ENCODE measurements at regions not wholly inside any gene's neighbourhood (a gene's known extent, or its start where the extent isn't known, plus 50 kb on each side); places are given as distances from the start of the nearest gene placed in this dataset.

- TF ChIP-seq MAX (IDR thresholded peaks at IDR 0.05) (no peak), EZH2phosphoT487 (IDR thresholded peaks at IDR 0.05; ENCODE audit: borderline replicate concordance) (no peak), ZNF274 (IDR thresholded peaks at IDR 0.05; ENCODE audit: low read depth, low read length) (no peak), EGR1 (IDR thresholded peaks at IDR 0.05; ENCODE audit: low read depth) (no peak), JUND (IDR thresholded peaks at IDR 0.05) (no peak), ZFX (IDR thresholded peaks at IDR 0.05) (no peak), RAD21 (IDR thresholded peaks at IDR 0.05; ENCODE audit: low read depth) (no peak), POLR2A (IDR thresholded peaks at IDR 0.05; ENCODE audit: borderline replicate concordance, extremely low read depth, insufficient read depth, insufficient read length) (no peak), REST (IDR thresholded peaks at IDR 0.05; ENCODE audit: low read depth) (no peak), SRF (IDR thresholded peaks at IDR 0.05; ENCODE audit: low read depth) (no peak), CBX3 (IDR thresholded peaks at IDR 0.05; ENCODE audit: low read depth) (no peak)
Measured at GRCh38 chr9:2933165-2934095, 89.5 kb upstream of the PUM3 start (continued).

GRCh38 chr9:2928411-2928810 lies 84.5 kb upstream of the PUM3 start:
- Histone ChIP-seq H2AFZ (ENCODE audit: low read depth, low read length, poor library complexity, severe bottlenecking) (no peak overlapping the region), H3K9me3 (ENCODE audit: control insufficient read depth in 1 of 2, insufficient read depth in 1 of 2, low read depth in 1 of 2, low read length in 2 of 2) (no peaks in the 10 kb centered on the region), H4K20me1 (ENCODE audit: insufficient read depth) (no peaks in the 10 kb centered on the region), H3K9ac (ENCODE audit: low read length) (no peak overlapping the region), H3K4me2 (ENCODE audit: low read length) (no peak overlapping the region), H3K4me1 (ENCODE audit: control insufficient read depth in 1 of 2, insufficient read depth in 2 of 2, low read length in 2 of 2) (no peaks in the 10 kb centered on the region), H3K36me3 (ENCODE audit: control insufficient read depth in 1 of 2, insufficient read depth in 2 of 2, low read length in 2 of 2) (no peaks in the 10 kb centered on the region), H3K27ac (ENCODE audit: low read depth, low read length) (no peak overlapping the region), H3K9me2 (ENCODE audit: insufficient read depth) (no peaks in the 10 kb centered on the region), H3K79me2 (ENCODE audit: insufficient read depth, low read length) (no peaks in the 10 kb centered on the region), H3K27me3 (ENCODE audit: insufficient read depth, low read length) (peaks cover 39% of the 10 kb centered on the region), H3K4me3 (replicated peaks in 1 of 2; ENCODE audit: low read depth in 1 of 2, low read length in 2 of 2) (no peak overlapping the region)
- ChIA-PET POLR2A (no interaction called here), CTCF (no interaction called here), RAD21 (ENCODE audit: low non-redundant PET in 1 of 2, low total read pairs in 2 of 2, uncharacterized antibody in 2 of 2, unreplicated experiment in 2 of 2) (no interaction called here)
- ATAC-seq (no peak), DNase-seq (ENCODE audit: low read depth, low spot score) (no peak)
- BruUV-seq (replicated peaks) = no TSS peak
- intact Hi-C loops (cut with micrococcal nuclease) = no loop called here
- TF ChIP-seq CBX3 (IDR thresholded peaks at IDR 0.05; ENCODE audit: low read depth) (no peak), FOSL1 (IDR thresholded peaks at IDR 0.05; ENCODE audit: low read depth) (no peak), ZFX (IDR thresholded peaks at IDR 0.05) (no peak), YY1 (IDR thresholded peaks at IDR 0.05; ENCODE audit: extremely low read depth, insufficient replicate concordance, low read depth, low read length) (no peak), SP1 (IDR thresholded peaks at IDR 0.05; ENCODE audit: low read depth) (no peak), CEBPB (IDR thresholded peaks at IDR 0.05; ENCODE audit: low read depth) (no peak), ATF3 (IDR thresholded peaks at IDR 0.05) (no peak), RAD21 (IDR thresholded peaks at IDR 0.05; ENCODE audit: low read depth) (no peak), EGR1 (IDR thresholded peaks at IDR 0.05; ENCODE audit: low read depth) (no peak), POLR2AphosphoS5 (IDR thresholded peaks at IDR 0.05; ENCODE audit: low read depth, low read length) (no peak), ELF1 (IDR thresholded peaks at IDR 0.05; ENCODE audit: borderline replicate concordance, low read depth) (no peak), REST (IDR thresholded peaks at IDR 0.05; ENCODE audit: low read depth) (no peak), EZH2phosphoT487 (IDR thresholded peaks at IDR 0.05; ENCODE audit: borderline replicate concordance) (no peak), POLR2A (IDR thresholded peaks at IDR 0.05; ENCODE audit: borderline replicate concordance, extremely low read depth, insufficient read depth, insufficient read length) (no peak), SRF (IDR thresholded peaks at IDR 0.05; ENCODE audit: low read depth) (no peak)

Measured in HCT116 (cell line).